ENCODE measurements at regions not wholly inside any gene's neighbourhood (a gene's known extent, or its start where the extent isn't known, plus 50 kb on each side); places are given as distances from the start of the nearest gene placed in this dataset.

DNA sequence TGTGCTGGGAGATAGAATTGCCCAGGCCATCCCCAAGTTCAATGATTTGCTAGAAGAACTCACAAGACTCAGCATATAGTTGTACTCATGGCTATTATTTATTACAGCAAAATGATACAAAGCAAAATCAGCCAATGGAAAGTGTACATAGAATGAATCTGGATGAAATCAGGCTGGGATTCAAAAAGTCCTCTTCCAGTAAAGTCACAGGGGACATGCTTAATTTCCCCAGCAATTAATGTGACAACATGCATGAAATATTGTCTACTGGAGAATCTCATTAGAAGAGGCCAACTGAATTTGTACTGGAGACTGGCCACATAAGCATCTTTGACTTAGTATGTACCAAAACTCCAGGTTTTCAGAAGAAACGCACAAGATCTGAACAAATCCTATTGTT lies 1043.1 kb downstream of the NAALADL2 start:
- Histone ChIP-seq H3K36me3 (replicated peaks in 1 of 2; ENCODE audit: control insufficient read depth in 1 of 2, insufficient read depth in 2 of 2, low read length in 1 of 2) (no peaks in the 10 kb centered on the region), H4K20me1 (ENCODE audit: insufficient read depth) (no peaks in the 10 kb centered on the region), H3K9me2 (no peaks in the 10 kb centered on the region), H3K4me1 (ENCODE audit: control insufficient read depth in 1 of 2, insufficient read depth in 2 of 2, low read depth in 1 of 2, low read length in 1 of 2) (no peaks in the 10 kb centered on the region), H3K79me2 (ENCODE audit: insufficient read depth) (no peaks in the 10 kb centered on the region), H3K9me3 (no peaks in the 10 kb centered on the region), H3K4me2 (no peak overlapping the region), H3K4me3 (ENCODE audit: low read depth in 2 of 2, low read length in 1 of 2) (no peak overlapping the region), H3K27me3 (ENCODE audit: insufficient read depth) (no peaks in the 10 kb centered on the region), H3F3A (replicated peaks; ENCODE audit: insufficient read depth) (no peaks in the 10 kb centered on the region), H3K27ac (ENCODE audit: low read depth in 2 of 2, low read length in 1 of 2) (no peak overlapping the region), H2AFZ (ENCODE audit: low read depth) (no peak overlapping the region), H3K9ac (no peak overlapping the region)
- WGBS (ENCODE audit: low lambda C conversion rate) = 74% methylated on average over 1 of the region's 1 CpG
- DNase-seq = no peak
- TF ChIP-seq, protein P1, sequence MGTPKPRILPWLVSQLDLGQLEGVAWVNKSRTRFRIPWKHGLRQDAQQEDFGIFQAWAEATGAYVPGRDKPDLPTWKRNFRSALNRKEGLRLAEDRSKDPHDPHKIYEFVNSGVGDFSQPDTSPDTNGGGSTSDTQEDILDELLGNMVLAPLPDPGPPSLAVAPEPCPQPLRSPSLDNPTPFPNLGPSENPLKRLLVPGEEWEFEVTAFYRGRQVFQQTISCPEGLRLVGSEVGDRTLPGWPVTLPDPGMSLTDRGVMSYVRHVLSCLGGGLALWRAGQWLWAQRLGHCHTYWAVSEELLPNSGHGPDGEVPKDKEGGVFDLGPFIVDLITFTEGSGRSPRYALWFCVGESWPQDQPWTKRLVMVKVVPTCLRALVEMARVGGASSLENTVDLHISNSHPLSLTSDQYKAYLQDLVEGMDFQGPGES (IDR thresholded peaks at IDR 0.05; ENCODE audit: low read depth, low read length) = no peak
- TF ChIP-seq ELF1 (IDR thresholded peaks at IDR 0.05) = no peak
- no peak for TF ChIP-seq CHD2 (IDR thresholded peaks at IDR 0.05; ENCODE audit: low read length, partially characterized antibody)
- no peak for TF ChIP-seq EZH2phosphoT487 (IDR thresholded peaks at IDR 0.05; ENCODE audit: borderline replicate concordance, low read depth)
- TF ChIP-seq POLR2AphosphoS5 (IDR thresholded peaks at IDR 0.05; ENCODE audit: low read depth, low read length) = no peak
- TF ChIP-seq, protein P2, sequence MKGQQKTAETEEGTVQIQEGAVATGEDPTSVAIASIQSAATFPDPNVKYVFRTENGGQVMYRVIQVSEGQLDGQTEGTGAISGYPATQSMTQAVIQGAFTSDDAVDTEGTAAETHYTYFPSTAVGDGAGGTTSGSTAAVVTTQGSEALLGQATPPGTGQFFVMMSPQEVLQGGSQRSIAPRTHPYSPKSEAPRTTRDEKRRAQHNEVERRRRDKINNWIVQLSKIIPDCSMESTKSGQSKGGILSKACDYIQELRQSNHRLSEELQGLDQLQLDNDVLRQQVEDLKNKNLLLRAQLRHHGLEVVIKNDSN (IDR thresholded peaks at IDR 0.05; ENCODE audit: borderline replicate concordance, low read depth) = no peak
- TF ChIP-seq GABPA (IDR thresholded peaks at IDR 0.05; ENCODE audit: low read depth) = no peak
- TF ChIP-seq EP300 (IDR thresholded peaks at IDR 0.05; ENCODE audit: borderline replicate concordance in 1 of 2, low read depth in 1 of 2, low read length in 1 of 2) = no peak
- no peak for TF ChIP-seq MXI1 (IDR thresholded peaks at IDR 0.05; ENCODE audit: low read depth, low read length)
- TF ChIP-seq TAF1 (IDR thresholded peaks at IDR 0.05; ENCODE audit: borderline replicate concordance, low read depth, low read length) = no peak
- TF ChIP-seq MEF2A (IDR thresholded peaks at IDR 0.05; ENCODE audit: borderline replicate concordance, low read depth) = no peak
- TF ChIP-seq, protein P3, sequence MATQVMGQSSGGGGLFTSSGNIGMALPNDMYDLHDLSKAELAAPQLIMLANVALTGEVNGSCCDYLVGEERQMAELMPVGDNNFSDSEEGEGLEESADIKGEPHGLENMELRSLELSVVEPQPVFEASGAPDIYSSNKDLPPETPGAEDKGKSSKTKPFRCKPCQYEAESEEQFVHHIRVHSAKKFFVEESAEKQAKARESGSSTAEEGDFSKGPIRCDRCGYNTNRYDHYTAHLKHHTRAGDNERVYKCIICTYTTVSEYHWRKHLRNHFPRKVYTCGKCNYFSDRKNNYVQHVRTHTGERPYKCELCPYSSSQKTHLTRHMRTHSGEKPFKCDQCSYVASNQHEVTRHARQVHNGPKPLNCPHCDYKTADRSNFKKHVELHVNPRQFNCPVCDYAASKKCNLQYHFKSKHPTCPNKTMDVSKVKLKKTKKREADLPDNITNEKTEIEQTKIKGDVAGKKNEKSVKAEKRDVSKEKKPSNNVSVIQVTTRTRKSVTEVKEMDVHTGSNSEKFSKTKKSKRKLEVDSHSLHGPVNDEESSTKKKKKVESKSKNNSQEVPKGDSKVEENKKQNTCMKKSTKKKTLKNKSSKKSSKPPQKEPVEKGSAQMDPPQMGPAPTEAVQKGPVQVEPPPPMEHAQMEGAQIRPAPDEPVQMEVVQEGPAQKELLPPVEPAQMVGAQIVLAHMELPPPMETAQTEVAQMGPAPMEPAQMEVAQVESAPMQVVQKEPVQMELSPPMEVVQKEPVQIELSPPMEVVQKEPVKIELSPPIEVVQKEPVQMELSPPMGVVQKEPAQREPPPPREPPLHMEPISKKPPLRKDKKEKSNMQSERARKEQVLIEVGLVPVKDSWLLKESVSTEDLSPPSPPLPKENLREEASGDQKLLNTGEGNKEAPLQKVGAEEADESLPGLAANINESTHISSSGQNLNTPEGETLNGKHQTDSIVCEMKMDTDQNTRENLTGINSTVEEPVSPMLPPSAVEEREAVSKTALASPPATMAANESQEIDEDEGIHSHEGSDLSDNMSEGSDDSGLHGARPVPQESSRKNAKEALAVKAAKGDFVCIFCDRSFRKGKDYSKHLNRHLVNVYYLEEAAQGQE (IDR thresholded peaks at IDR 0.05; ENCODE audit: low read depth, low read length) = no peak
- no peak for TF ChIP-seq YY1 (IDR thresholded peaks at IDR 0.05; ENCODE audit: low read depth)
- no peak for TF ChIP-seq RAD21 (IDR thresholded peaks at IDR 0.05; ENCODE audit: low read length)
- no peak for TF ChIP-seq RFX5 (IDR thresholded peaks at IDR 0.05; ENCODE audit: low read length)
- no peak for TF ChIP-seq JUND (IDR thresholded peaks at IDR 0.05)
- TF ChIP-seq, protein P4, sequence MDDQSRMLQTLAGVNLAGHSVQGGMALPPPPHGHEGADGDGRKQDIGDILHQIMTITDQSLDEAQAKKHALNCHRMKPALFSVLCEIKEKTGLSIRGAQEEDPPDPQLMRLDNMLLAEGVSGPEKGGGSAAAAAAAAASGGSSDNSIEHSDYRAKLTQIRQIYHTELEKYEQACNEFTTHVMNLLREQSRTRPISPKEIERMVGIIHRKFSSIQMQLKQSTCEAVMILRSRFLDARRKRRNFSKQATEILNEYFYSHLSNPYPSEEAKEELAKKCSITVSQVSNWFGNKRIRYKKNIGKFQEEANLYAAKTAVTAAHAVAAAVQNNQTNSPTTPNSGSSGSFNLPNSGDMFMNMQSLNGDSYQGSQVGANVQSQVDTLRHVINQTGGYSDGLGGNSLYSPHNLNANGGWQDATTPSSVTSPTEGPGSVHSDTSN (IDR thresholded peaks at IDR 0.05) = no peak
- TF ChIP-seq GATA2 (CRISPR knock-in tag; IDR thresholded peaks at IDR 0.05) = no peak
- ChIA-PET POLR2A (no interaction called here), CTCF (no interaction called here)

Measured in SK-N-SH (cell line).